HCT116 (cell line): ENCODE measurements at regions not wholly inside any gene's neighbourhood (a gene's known extent, or its start where the extent isn't known, plus 50 kb on each side); places are given as distances from the start of the nearest gene placed in this dataset.

Experiments used
- EZH2 ChIP-seq: fragments of 200-600 bp; sonication (generic); IDR thresholded peaks from 2 replicates; pipeline ENCODE4 v1.6.1; 2017; ENCODE audit warnings: antibody characterized with exemption, mixed run types
- POLR2AphosphoS5 ChIP-seq: IDR thresholded peaks from 2 replicates; pipeline ENCODE4 v1.6.1; 2011; ENCODE audit warnings: mild to moderate bottlenecking, low read depth, low read length, moderate library complexity

DNA sequence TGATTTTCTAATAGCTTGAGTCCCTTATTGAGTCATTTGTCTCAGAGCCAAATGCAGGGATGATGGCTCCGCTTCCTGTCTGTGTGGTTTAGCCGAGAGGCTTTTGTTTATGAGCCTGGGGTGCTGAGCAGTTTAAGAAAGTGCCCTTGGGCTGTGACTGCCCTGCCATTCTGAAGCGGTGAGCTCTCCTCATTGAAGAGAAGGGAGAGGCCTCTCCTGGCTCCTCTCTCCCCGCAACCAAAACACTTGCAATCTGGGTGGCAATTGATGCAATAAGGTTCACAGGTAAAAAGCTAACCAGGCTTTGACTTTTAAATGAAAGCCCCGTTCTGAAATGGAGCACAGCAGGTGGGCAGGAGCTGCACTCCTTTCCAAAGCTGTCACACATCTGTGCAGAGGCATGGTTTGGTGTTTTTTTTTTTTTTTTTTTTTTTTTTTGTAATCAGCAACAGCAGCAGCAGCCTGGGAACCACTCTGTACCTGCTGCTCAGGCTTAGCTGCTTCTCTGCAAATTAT is 403.7 kb downstream of the SIPA1L2 start:
- TF ChIP-seq POLR2AphosphoS5 = no peak
- no peak for TF ChIP-seq EZH2
